ENCODE measurements at regions not wholly inside any gene's neighbourhood (a gene's known extent, or its start where the extent isn't known, plus 50 kb on each side); places are given as distances from the start of the nearest gene placed in this dataset.

DNA sequence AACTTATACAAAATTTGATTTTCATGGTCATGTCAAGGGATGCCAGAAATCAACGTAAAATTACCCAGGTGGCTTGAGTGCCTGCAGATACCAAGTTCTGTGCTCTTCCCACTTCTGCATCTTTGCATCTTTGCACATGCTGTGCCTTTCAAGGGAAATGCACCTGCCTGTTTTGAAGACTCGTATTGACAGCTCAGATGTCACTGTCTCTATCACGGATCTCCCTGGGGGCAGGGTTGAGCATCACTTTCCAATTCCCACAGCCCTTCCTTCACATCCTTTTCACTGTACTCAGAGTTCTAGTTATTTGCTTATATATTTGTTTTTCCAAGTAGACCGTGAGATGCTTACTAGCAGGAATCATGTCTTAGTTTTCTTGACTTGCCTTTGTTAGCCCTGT lies 274.2 kb downstream of the CDH26 start:
- no peak for TF ChIP-seq POLR2AphosphoS5 (IDR thresholded peaks at IDR 0.05; ENCODE audit: low read depth)
- no peak for TF ChIP-seq CTCF (IDR thresholded peaks at IDR 0.05; ENCODE audit: insufficient read depth, low read length)
- TF ChIP-seq REST (IDR thresholded peaks at IDR 0.05; ENCODE audit: insufficient replicate concordance, low read depth) = no peak

Measured in HL-60 (cell line).